Neural progenitor cell (in vitro differentiated cells): ENCODE measurements at regions not wholly inside any gene's neighbourhood (a gene's known extent, or its start where the extent isn't known, plus 50 kb on each side); places are given as distances from the start of the nearest gene placed in this dataset.

Experiments
- DNase-seq: peaks from one replicate; pipeline ENCODE4 v3.0.0-alpha.2; 2016; ENCODE audit warnings: low spot score
- H2AFZ ChIP-seq: fragments of 200-600 bp; sonication (generic); replicated peaks from 2 replicates; pipeline ENCODE4 v1.6.1; 2016; ENCODE audit warnings: antibody characterized with exemption
- H3F3A ChIP-seq: fragments of 200-600 bp; sonication (generic); 2 replicates; pipeline ENCODE4 v1.6.1; 2016; ENCODE audit warnings: antibody characterized with exemption, low read depth
- H3K27ac ChIP-seq: fragments of 200-600 bp; sonication (generic); 2 replicates; pipeline ENCODE4 v1.5.1; 2016; ENCODE audit warnings: mild to moderate bottlenecking
- H3K27me3 ChIP-seq: fragments of 200-600 bp; sonication (generic); 2 replicates; pipeline ENCODE4 v1.6.1; 2016; ENCODE audit warnings: mild to moderate bottlenecking, moderate library complexity
- H3K36me3 ChIP-seq: fragments of 200-600 bp; sonication (generic); 2 replicates; pipeline ENCODE4 v1.5.1; 2016
- H3K4me1 ChIP-seq: fragments of 200-600 bp; sonication (generic); 2 replicates; pipeline ENCODE4 v1.6.1; 2016; ENCODE audit warnings: mixed run types
- H3K4me2 ChIP-seq: fragments of 200-600 bp; sonication (generic); 2 replicates; pipeline ENCODE4 v1.6.1; 2016
- H3K4me3 ChIP-seq: fragments of 200-600 bp; sonication (generic); 2 replicates; pipeline ENCODE4 v1.5.1; 2016
- H3K79me2 ChIP-seq: fragments of 200-600 bp; sonication (generic); 2 replicates; pipeline ENCODE4 v1.6.1; 2016; ENCODE audit warnings: low read depth
- H3K9ac ChIP-seq: fragments of 200-600 bp; sonication (generic); 2 replicates; pipeline ENCODE4 v1.6.1; 2016
- H3K9me3 ChIP-seq: fragments of 200-600 bp; sonication (generic); 2 replicates; pipeline ENCODE4 v1.5.1; 2016; ENCODE audit warnings: low read depth
- H4K20me1 ChIP-seq: fragments of 200-600 bp; sonication (generic); 2 replicates; pipeline ENCODE4 v1.6.1; 2016; ENCODE audit warnings: low read depth
- H3K27ac Mint-ChIP-seq: 3 replicates; pipeline ENCODE4 v1.8.0; 2021; ENCODE audit warnings: mixed read lengths
- H3K27me3 Mint-ChIP-seq: 2 replicates; pipeline ENCODE4 v1.8.0; 2022; ENCODE audit warnings: low read depth, mild to moderate bottlenecking, inconsistent platforms, moderate library complexity, mixed read lengths; ENCODE audit not compliant: insufficient read depth
- H3K36me3 Mint-ChIP-seq: 3 replicates; pipeline ENCODE4 v1.8.0; 2021; ENCODE audit warnings: mixed read lengths
- H3K4me1 Mint-ChIP-seq: 3 replicates; pipeline ENCODE4 v1.8.0; 2021; ENCODE audit warnings: mixed read lengths
- H3K4me3 Mint-ChIP-seq: 3 replicates; pipeline ENCODE4 v1.8.0; 2021; ENCODE audit warnings: mild to moderate bottlenecking, moderate library complexity, mixed read lengths
- H3K9me3 Mint-ChIP-seq: 3 replicates; pipeline ENCODE4 v1.8.0; 2020; ENCODE audit warnings: mixed read lengths
- EZH2 ChIP-seq: fragments of 200-600 bp; sonication (generic); IDR thresholded peaks from 2 replicates; pipeline ENCODE4 v1.6.1; 2017; ENCODE audit warnings: antibody characterized with exemption, mild to moderate bottlenecking, moderate library complexity
- EZH2phosphoT487 ChIP-seq: fragments of 200-600 bp; sonication (generic); IDR thresholded peaks from 2 replicates; pipeline ENCODE4 v1.6.1; 2017; ENCODE audit warnings: antibody characterized with exemption
- TF ChIP-seq, protein P1 (sequence below): fragments of 200-600 bp; sonication (generic); IDR thresholded peaks from 2 replicates; pipeline ENCODE4 v1.5.1; 2017; ENCODE audit warnings: antibody characterized with exemption, mild to moderate bottlenecking

GRCh38 chr13:104483631-104484030 lies 1417.4 kb upstream of the SLC10A2 start:
- no peak overlapping the region for H3K4me3 ChIP-seq
- no peaks in the 10 kb centered on the region for H3K9me3 ChIP-seq
- no peaks in the 10 kb centered on the region for H3K27me3 ChIP-seq
- no peaks in the 10 kb centered on the region for H3F3A ChIP-seq
- no peaks in the 10 kb centered on the region for H3K36me3 ChIP-seq
- no peak overlapping the region for H3K27ac Mint-ChIP-seq
- TF ChIP-seq, protein P1, sequence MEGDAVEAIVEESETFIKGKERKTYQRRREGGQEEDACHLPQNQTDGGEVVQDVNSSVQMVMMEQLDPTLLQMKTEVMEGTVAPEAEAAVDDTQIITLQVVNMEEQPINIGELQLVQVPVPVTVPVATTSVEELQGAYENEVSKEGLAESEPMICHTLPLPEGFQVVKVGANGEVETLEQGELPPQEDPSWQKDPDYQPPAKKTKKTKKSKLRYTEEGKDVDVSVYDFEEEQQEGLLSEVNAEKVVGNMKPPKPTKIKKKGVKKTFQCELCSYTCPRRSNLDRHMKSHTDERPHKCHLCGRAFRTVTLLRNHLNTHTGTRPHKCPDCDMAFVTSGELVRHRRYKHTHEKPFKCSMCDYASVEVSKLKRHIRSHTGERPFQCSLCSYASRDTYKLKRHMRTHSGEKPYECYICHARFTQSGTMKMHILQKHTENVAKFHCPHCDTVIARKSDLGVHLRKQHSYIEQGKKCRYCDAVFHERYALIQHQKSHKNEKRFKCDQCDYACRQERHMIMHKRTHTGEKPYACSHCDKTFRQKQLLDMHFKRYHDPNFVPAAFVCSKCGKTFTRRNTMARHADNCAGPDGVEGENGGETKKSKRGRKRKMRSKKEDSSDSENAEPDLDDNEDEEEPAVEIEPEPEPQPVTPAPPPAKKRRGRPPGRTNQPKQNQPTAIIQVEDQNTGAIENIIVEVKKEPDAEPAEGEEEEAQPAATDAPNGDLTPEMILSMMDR: no peak
- TF ChIP-seq EZH2 (no peak), EZH2phosphoT487 (no peak)
- no peaks in the 10 kb centered on the region for H3K4me1 Mint-ChIP-seq
- no peaks in the 10 kb centered on the region for H4K20me1 ChIP-seq
- no peak overlapping the region for H3K4me2 ChIP-seq
- no peaks in the 10 kb centered on the region for H3K36me3 Mint-ChIP-seq
- H3K9me3 Mint-ChIP-seq: peaks cover 11% of the 10 kb centered on the region
- H3K27me3 Mint-ChIP-seq: no peaks in the 10 kb centered on the region
- H3K9ac ChIP-seq: no peak overlapping the region
- no peak overlapping the region for H3K4me3 Mint-ChIP-seq
- no peaks in the 10 kb centered on the region for H3K79me2 ChIP-seq
- H3K27ac ChIP-seq: no peak overlapping the region
- no peak overlapping the region for H2AFZ ChIP-seq
- no peak for DNase-seq
- no peaks in the 10 kb centered on the region for H3K4me1 ChIP-seq

DNA sequence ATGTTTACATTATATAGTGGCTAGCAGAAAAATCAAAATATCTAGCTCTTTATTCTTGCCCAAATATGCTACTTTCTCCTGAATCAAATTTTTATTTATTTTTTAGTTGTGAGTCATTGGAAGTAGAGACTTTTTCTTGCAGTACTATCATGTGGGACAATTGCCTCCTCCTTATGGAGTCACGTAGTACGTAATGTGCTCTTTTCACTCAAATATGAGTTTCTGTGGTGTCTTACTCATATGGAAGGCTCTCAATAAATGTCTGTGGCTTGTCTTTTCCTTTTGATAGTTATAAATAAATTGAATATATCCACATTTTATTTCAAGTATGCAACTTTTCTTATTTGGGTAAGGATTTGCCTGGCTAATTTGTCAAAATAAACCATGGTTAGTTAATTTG lies 1411.0 kb upstream of the SLC10A2 start:
- Histone ChIP-seq H3K27me3 (no peaks in the 10 kb centered on the region), H3K9me3 (no peaks in the 10 kb centered on the region), H3K9ac (no peak overlapping the region), H3K36me3 (no peaks in the 10 kb centered on the region), H3F3A (no peaks in the 10 kb centered on the region), H4K20me1 (no peaks in the 10 kb centered on the region), H3K4me2 (no peak overlapping the region), H3K27ac (no peak overlapping the region), H3K79me2 (no peaks in the 10 kb centered on the region), H3K4me3 (no peak overlapping the region), H3K4me1 (no peaks in the 10 kb centered on the region), H2AFZ (no peak overlapping the region)
- H3K27me3 Mint-ChIP-seq: no peaks in the 10 kb centered on the region
- H3K4me1 Mint-ChIP-seq: no peaks in the 10 kb centered on the region
- no peak overlapping the region for H3K4me3 Mint-ChIP-seq
- TF ChIP-seq EZH2phosphoT487 (no peak), EZH2 (no peak)
- TF ChIP-seq, protein P1: no peak
- no peaks in the 10 kb centered on the region for H3K36me3 Mint-ChIP-seq
- peaks cover 13% of the 10 kb centered on the region for H3K9me3 Mint-ChIP-seq
- no peak for DNase-seq
- no peak overlapping the region for H3K27ac Mint-ChIP-seq

- DNase-seq: no peak
- no peaks in the 10 kb centered on the region for H3K9me3 ChIP-seq
- H3K9me3 Mint-ChIP-seq: peaks cover 4% of the 10 kb centered on the region
- no peak overlapping the region for H3K9ac ChIP-seq
- H3K4me1 Mint-ChIP-seq: no peaks in the 10 kb centered on the region
- no peak overlapping the region for H3K4me3 Mint-ChIP-seq
- no peak overlapping the region for H3K4me3 ChIP-seq
- no peak overlapping the region for H2AFZ ChIP-seq
- H3K27ac Mint-ChIP-seq: no peak overlapping the region
- H3K4me2 ChIP-seq: no peak overlapping the region
- TF ChIP-seq, protein P1: no peak
- TF ChIP-seq EZH2phosphoT487 (no peak), EZH2 (no peak)
- no peaks in the 10 kb centered on the region for H4K20me1 ChIP-seq
- no peaks in the 10 kb centered on the region for H3F3A ChIP-seq
- H3K27ac ChIP-seq: no peak overlapping the region
- no peaks in the 10 kb centered on the region for H3K4me1 ChIP-seq
- H3K36me3 ChIP-seq: no peaks in the 10 kb centered on the region
- no peaks in the 10 kb centered on the region for H3K27me3 ChIP-seq
- H3K79me2 ChIP-seq: no peaks in the 10 kb centered on the region
- H3K27me3 Mint-ChIP-seq: no peaks in the 10 kb centered on the region
- no peaks in the 10 kb centered on the region for H3K36me3 Mint-ChIP-seq
These were observed 1407.7 kb upstream of the SLC10A2 start for GRCh38 chr13:104473936-104474335.
